Testis (tissue), 2 donors: ENCODE measurements at regions not wholly inside any gene's neighbourhood (a gene's known extent, or its start where the extent isn't known, plus 50 kb on each side); places are given as distances from the start of the nearest gene placed in this dataset.

ENCODE experiments used
- DNase-seq: peaks from one replicate; pipeline ENCODE4 v3.0.0-alpha.2; 2019
- H3K27ac ChIP-seq, 2 donors: fragments of 200-600 bp; sonication (generic); one replicate each; pipeline ENCODE4 v1.5.1; 2019
- H3K27me3 ChIP-seq: fragments of 200-600 bp; sonication (generic); one replicate; pipeline ENCODE4 v1.5.1; 2019
- H3K36me3 ChIP-seq: fragments of 200-600 bp; sonication (generic); one replicate; pipeline ENCODE4 v1.5.1; 2017; ENCODE audit warnings: low read depth; ENCODE audit errors: missing control alignments
- H3K4me1 ChIP-seq: fragments of 200-600 bp; sonication (generic); one replicate; pipeline ENCODE4 v1.5.1; 2019
- H3K4me3 ChIP-seq, 2 donors: fragments of 200-600 bp; sonication (generic); one replicate each; pipeline ENCODE4 v1.5.1; 2017 to 2019
- H3K9me3 ChIP-seq: fragments of 200-600 bp; sonication (generic); one replicate; pipeline ENCODE4 v1.5.1; 2017
- POLR2A ChIP-seq: fragments of 450-650 bp; IDR thresholded peaks from one replicate; pipeline ENCODE4 v1.6.1; 2017; ENCODE audit warnings: antibody characterized with exemption, mild to moderate bottlenecking, moderate library complexity
- whole genome bisulfite sequencing, 2 donors: methylation state at CpG; one replicate each; pipeline ENCODE4 v1.1.5; 2018; 5-methylcytosine and 5-hydroxymethylcytosine counted together
- intact Hi-C: fragments of 100-400 bp; cut with DNase I; formaldehyde crosslinking; loops from one replicate; pipeline ENCODE4 v1.15.1; 2023; ENCODE audit warnings: low total_unique reads
- TF ChIP-seq, protein P1 (sequence below), 3 experiments: fragments of 450-650 bp in 2 of 3; fragments of 200-600 bp in 1 of 3; sonication (generic) in 1 of 3; IDR thresholded peaks; one replicate each; pipeline ENCODE4 v1.5.1; 2016 to 2019; ENCODE audit warnings: antibody characterized with exemption in 3 of 3, mild to moderate bottlenecking in 2 of 3, moderate library complexity in 1 of 3

DNA sequence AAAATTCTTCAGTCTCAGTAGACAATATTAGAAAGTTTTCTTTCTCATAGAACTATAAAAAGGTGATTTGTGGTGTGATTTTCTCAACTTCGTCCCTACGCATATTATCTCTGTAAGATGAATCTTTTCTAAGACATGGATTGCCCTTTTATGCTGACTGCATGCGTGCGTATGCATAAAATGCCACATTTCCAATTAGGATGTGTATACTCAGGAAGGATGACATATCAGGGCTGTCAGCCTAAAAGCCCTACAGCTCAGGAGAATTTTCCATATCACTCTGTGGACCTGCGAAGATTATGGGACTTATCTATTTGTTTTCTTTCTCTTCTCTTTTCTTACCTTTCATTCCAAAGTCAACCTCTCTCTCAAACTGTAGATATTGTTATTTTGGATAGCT lies 166.5 kb upstream of the GPC6 start:
- Histone ChIP-seq H3K27me3 (no peaks in the 10 kb centered on the region), H3K9me3 (no peaks in the 10 kb centered on the region), H3K4me1 (no peaks in the 10 kb centered on the region), H3K27ac (no peak overlapping the region), H3K36me3 (no peaks in the 10 kb centered on the region), H3K4me3 (no peak overlapping the region)
- DNase-seq = no peak
- WGBS, 2 donors = 89 to 92% methylated on average over 5 of the region's 5 CpGs
- TF ChIP-seq, protein P1, sequence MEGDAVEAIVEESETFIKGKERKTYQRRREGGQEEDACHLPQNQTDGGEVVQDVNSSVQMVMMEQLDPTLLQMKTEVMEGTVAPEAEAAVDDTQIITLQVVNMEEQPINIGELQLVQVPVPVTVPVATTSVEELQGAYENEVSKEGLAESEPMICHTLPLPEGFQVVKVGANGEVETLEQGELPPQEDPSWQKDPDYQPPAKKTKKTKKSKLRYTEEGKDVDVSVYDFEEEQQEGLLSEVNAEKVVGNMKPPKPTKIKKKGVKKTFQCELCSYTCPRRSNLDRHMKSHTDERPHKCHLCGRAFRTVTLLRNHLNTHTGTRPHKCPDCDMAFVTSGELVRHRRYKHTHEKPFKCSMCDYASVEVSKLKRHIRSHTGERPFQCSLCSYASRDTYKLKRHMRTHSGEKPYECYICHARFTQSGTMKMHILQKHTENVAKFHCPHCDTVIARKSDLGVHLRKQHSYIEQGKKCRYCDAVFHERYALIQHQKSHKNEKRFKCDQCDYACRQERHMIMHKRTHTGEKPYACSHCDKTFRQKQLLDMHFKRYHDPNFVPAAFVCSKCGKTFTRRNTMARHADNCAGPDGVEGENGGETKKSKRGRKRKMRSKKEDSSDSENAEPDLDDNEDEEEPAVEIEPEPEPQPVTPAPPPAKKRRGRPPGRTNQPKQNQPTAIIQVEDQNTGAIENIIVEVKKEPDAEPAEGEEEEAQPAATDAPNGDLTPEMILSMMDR (IDR thresholded peaks at IDR 0.05) = no peak
- TF ChIP-seq POLR2A = no peak
- intact Hi-C loops = no loop called here

DNA sequence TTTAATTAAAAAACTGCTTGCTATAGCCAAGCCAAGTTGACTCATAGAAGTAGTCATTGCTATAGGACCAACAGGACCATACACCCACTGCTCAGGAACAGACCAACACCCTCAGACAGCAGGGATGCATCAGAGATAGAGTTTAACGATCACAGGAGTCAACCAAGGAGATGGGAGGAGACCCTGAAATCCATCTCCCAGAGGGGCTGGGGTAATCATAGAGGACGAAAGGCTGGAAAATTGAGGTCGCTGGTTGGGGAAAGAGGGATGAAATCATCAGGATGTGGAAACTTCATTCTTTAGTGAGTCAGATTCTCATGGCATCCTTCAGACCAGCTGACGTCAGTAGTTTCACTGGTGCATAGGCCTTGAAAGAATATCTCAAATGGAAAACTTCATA lies 160.4 kb upstream of the GPC6 start:
- no peaks in the 10 kb centered on the region for H3K27me3 ChIP-seq
- no peak for DNase-seq
- WGBS, 2 donors = 79 to 89% methylated on average over 4 of the region's 4 CpGs
- H3K9me3 ChIP-seq = no peaks in the 10 kb centered on the region
- intact Hi-C loops = no loop called here
- no peaks in the 10 kb centered on the region for H3K36me3 ChIP-seq
- no peaks in the 10 kb centered on the region for H3K4me1 ChIP-seq
- no peak overlapping the region for H3K4me3 ChIP-seq
- TF ChIP-seq, protein P1 (IDR thresholded peaks at IDR 0.05) = no peak
- TF ChIP-seq POLR2A = no peak
- H3K27ac ChIP-seq = no peak overlapping the region

DNA sequence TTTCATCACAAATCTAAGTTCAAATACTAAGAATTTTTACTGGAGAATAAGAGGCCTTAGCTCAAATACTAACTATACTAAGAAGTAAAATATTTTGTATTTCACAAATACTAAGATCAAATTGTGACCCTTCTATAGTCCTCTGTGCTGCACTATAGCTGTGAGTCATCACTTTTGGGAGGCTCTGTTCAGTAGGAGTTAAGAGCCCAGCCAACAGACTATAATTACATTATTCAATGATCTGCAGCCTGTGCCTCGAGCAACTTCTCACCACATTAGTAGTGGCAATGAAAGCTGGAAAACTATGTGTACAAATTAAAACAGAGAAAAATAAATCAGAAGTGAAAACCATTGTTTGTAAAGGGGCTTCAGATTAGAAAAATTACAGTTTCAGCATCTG lies 147.3 kb upstream of the GPC6 start:
- Histone ChIP-seq H3K4me1 (no peaks in the 10 kb centered on the region), H3K27ac (no peak overlapping the region), H3K9me3 (no peaks in the 10 kb centered on the region), H3K4me3 (no peak overlapping the region), H3K27me3 (no peaks in the 10 kb centered on the region), H3K36me3 (no peaks in the 10 kb centered on the region)
- DNase-seq = no peak
- WGBS, 2 donors = 56 to 71% methylated on average over 1 of the region's 1 CpG
- intact Hi-C loops = no loop called here
- TF ChIP-seq, protein P1 (IDR thresholded peaks at IDR 0.05) = no peak
- no peak for TF ChIP-seq POLR2A

DNA sequence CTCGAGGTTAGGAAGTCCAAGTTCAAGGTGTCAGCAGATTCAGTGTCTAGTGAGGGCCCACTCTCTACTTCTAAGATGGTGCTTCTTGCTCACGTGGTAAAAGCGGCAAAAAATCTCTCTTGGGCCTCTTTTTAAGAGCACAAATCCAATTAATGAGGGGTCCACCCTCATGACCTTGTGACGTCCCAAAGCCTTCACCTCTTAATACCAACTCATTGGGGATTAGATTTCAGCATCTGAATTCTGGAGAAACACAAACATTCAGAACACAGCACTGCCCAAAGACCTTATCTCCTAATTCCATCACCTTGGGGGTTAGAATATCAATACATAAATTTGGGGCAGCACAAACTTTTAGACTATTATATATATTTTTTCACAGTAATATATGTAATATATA lies 146.4 kb upstream of the GPC6 start:
- intact Hi-C loops = no loop called here
- no peak for DNase-seq
- Histone ChIP-seq H3K27me3 (no peaks in the 10 kb centered on the region), H3K36me3 (no peaks in the 10 kb centered on the region), H3K9me3 (no peaks in the 10 kb centered on the region), H3K4me3 (no peak overlapping the region), H3K4me1 (no peaks in the 10 kb centered on the region), H3K27ac (no peak overlapping the region)
- no peak for TF ChIP-seq POLR2A
- WGBS, 2 donors = 83 to 84% methylated on average over 4 of the region's 4 CpGs

DNA sequence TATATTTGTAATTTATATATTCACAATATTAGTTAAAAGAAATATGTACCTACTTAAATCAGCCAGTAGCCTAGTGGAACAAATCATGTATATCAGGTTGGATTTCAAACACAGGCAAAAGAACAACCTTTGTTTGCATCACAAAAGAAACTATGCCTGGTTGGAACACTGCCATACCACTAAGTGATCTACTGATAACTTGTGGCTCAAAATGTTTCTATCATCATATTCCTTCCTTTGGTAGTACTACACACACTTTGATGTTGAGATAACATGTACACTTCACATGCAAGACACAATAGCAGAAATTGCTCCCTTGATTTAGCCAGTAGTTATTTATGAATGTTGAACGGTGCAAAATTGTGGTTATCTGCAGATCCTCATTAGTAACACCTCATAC lies 146.0 kb upstream of the GPC6 start:
- no peak overlapping the region for H3K27ac ChIP-seq
- 56% methylated on average over 1 of the region's 1 CpG for WGBS, 2 donors
- no peaks in the 10 kb centered on the region for H3K4me1 ChIP-seq
- DNase-seq = no peak
- no peak overlapping the region for H3K4me3 ChIP-seq
- intact Hi-C loops = no loop called here
- no peaks in the 10 kb centered on the region for H3K9me3 ChIP-seq
- TF ChIP-seq, protein P1 (IDR thresholded peaks at IDR 0.05) = no peak
- no peak for TF ChIP-seq POLR2A
- no peaks in the 10 kb centered on the region for H3K27me3 ChIP-seq
- H3K36me3 ChIP-seq = no peaks in the 10 kb centered on the region
